WTC11 (cell line): ENCODE measurements at regions not wholly inside any gene's neighbourhood (a gene's known extent, or its start where the extent isn't known, plus 50 kb on each side); places are given as distances from the start of the nearest gene placed in this dataset.

Experiments used
- ATAC-seq: fragments of 200-7000 bp; cut with Tn5 transposase; 2 replicates; pipeline ENCODE4 v1.10.0; 2021; ENCODE audit warnings: mild to moderate bottlenecking, moderate library complexity
- CTCF ChIA-PET: fragments of 300-600 bp; sonication (Branson Sonifier 250); formaldehyde crosslinking; loops from one replicate; lab custom pipeline; 2021; ENCODE audit warnings: antibody characterized with exemption; lab: Charles Lee
- POLR2A ChIA-PET: fragments of 350-600 bp; sonication (Branson Sonifier 250); formaldehyde crosslinking; loops from one replicate; lab custom pipeline; 2021; ENCODE audit warnings: antibody characterized with exemption; lab: Charles Lee
- DNase-seq: peaks from one replicate; pipeline ENCODE4 v3.0.0; 2021; ENCODE audit warnings: low spot score
- H3K27ac Mint-ChIP-seq: 2 replicates; pipeline ENCODE4 v1.8.0; 2021; ENCODE audit warnings: mixed read lengths
- H3K27me3 Mint-ChIP-seq: 2 replicates; pipeline ENCODE4 v1.8.0; 2021; ENCODE audit warnings: low read depth, mild to moderate bottlenecking, moderate library complexity, mixed read lengths
- H3K36me3 Mint-ChIP-seq: 2 replicates; pipeline ENCODE4 v1.8.0; 2021; ENCODE audit warnings: mixed read lengths
- H3K4me1 Mint-ChIP-seq: 2 replicates; pipeline ENCODE4 v1.8.0; 2022; ENCODE audit warnings: mixed read lengths
- H3K4me3 Mint-ChIP-seq: 2 replicates; pipeline ENCODE4 v1.8.0; 2021; ENCODE audit warnings: mild to moderate bottlenecking, moderate library complexity, mixed read lengths
- H3K9me3 Mint-ChIP-seq: 2 replicates; pipeline ENCODE4 v1.8.0; 2021; ENCODE audit warnings: mixed read lengths
- CBFB ChIP-seq: sonication (generic); formaldehyde crosslinking; IDR thresholded peaks from 2 replicates; pipeline ENCODE4 v1.8.1; 2022; ENCODE audit warnings: mild to moderate bottlenecking, low read depth, missing genetic modification reagents
- CREM ChIP-seq: sonication (generic); formaldehyde crosslinking; IDR thresholded peaks from 2 replicates; pipeline ENCODE4 v1.8.1; 2022; ENCODE audit warnings: mild to moderate bottlenecking, missing genetic modification reagents, moderate library complexity
- CTCF ChIP-seq: fragments of 200-600 bp; IDR thresholded peaks from 2 replicates; pipeline ENCODE4 v1.8.0; 2022; ENCODE audit warnings: antibody characterized with exemption
- EMX1 ChIP-seq: fragments of 250-450 bp; sonication (Bioruptor Pico); IDR thresholded peaks from 2 replicates; pipeline ENCODE4 v1.8.0; 2021; ENCODE audit warnings: mild to moderate bottlenecking
- ESRRA ChIP-seq: sonication (generic); formaldehyde crosslinking; IDR thresholded peaks from 2 replicates; pipeline ENCODE4 v1.8.1; 2022; ENCODE audit warnings: mild to moderate bottlenecking, missing genetic modification reagents, borderline replicate concordance
- GTF2I ChIP-seq: fragments of 250-450 bp; sonication (Bioruptor Pico); conservative IDR thresholded peaks from 2 replicates; pipeline ENCODE4 v1.4.0; 2021; ENCODE audit warnings: mild to moderate bottlenecking
- JUN ChIP-seq: sonication (generic); formaldehyde crosslinking; IDR thresholded peaks from 2 replicates; pipeline ENCODE4 v1.8.0; 2023; ENCODE audit warnings: mild to moderate bottlenecking, missing genetic modification reagents
- SMAD3 ChIP-seq: sonication (generic); formaldehyde crosslinking; IDR thresholded peaks from 2 replicates; pipeline ENCODE4 v1.8.0; 2022; ENCODE audit warnings: missing genetic modification reagents, mild to moderate bottlenecking, borderline replicate concordance
- SMAD4 ChIP-seq: sonication (generic); formaldehyde crosslinking; IDR thresholded peaks from 2 replicates; pipeline ENCODE4 v1.8.0; 2022; ENCODE audit warnings: mild to moderate bottlenecking, missing genetic modification reagents
- SP1 ChIP-seq: sonication (generic); formaldehyde crosslinking; conservative IDR thresholded peaks from 2 replicates; pipeline ENCODE4 v1.8.1; 2022; ENCODE audit warnings: missing genetic modification reagents
- TCF7 ChIP-seq: sonication (generic); formaldehyde crosslinking; IDR thresholded peaks from 2 replicates; pipeline ENCODE4 v1.8.0; 2022; ENCODE audit warnings: mild to moderate bottlenecking, low read depth, missing genetic modification reagents, moderate library complexity
- ZBTB21 ChIP-seq: sonication (generic); formaldehyde crosslinking; IDR thresholded peaks from 2 replicates; pipeline ENCODE4 v1.8.1; 2023; ENCODE audit warnings: mild to moderate bottlenecking, missing genetic modification reagents, borderline replicate concordance
- ZNF138 ChIP-seq: sonication (generic); formaldehyde crosslinking; conservative IDR thresholded peaks from 2 replicates; pipeline ENCODE4 v1.8.1; 2022; ENCODE audit warnings: mild to moderate bottlenecking, moderate library complexity, missing genetic modification reagents
- ZNF281 ChIP-seq: sonication (generic); formaldehyde crosslinking; IDR thresholded peaks from 2 replicates; pipeline ENCODE4 v1.8.0; 2023; ENCODE audit warnings: mild to moderate bottlenecking, missing genetic modification reagents
- ZNF396 ChIP-seq: fragments of 250-450 bp; sonication (Bioruptor Pico); IDR thresholded peaks from 2 replicates; pipeline ENCODE4 v1.8.0; 2021; ENCODE audit warnings: mild to moderate bottlenecking, moderate library complexity, borderline replicate concordance
- TF ChIP-seq, protein P1 (sequence below): fragments of 250-450 bp; sonication (Bioruptor Pico); conservative IDR thresholded peaks from 2 replicates; pipeline ENCODE4 v1.9.0; 2021; ENCODE audit warnings: mild to moderate bottlenecking
- TF ChIP-seq, protein P2 (sequence below): sonication (generic); formaldehyde crosslinking; IDR thresholded peaks from 2 replicates; pipeline ENCODE4 v1.8.1; 2022; ENCODE audit warnings: mild to moderate bottlenecking, moderate library complexity, missing genetic modification reagents
- TF ChIP-seq, protein P3 (sequence below): fragments of 250-450 bp; sonication (Bioruptor Pico); IDR thresholded peaks from 2 replicates; pipeline ENCODE4 v1.9.0; 2021; ENCODE audit warnings: mild to moderate bottlenecking

- TF ChIP-seq, protein P1, sequence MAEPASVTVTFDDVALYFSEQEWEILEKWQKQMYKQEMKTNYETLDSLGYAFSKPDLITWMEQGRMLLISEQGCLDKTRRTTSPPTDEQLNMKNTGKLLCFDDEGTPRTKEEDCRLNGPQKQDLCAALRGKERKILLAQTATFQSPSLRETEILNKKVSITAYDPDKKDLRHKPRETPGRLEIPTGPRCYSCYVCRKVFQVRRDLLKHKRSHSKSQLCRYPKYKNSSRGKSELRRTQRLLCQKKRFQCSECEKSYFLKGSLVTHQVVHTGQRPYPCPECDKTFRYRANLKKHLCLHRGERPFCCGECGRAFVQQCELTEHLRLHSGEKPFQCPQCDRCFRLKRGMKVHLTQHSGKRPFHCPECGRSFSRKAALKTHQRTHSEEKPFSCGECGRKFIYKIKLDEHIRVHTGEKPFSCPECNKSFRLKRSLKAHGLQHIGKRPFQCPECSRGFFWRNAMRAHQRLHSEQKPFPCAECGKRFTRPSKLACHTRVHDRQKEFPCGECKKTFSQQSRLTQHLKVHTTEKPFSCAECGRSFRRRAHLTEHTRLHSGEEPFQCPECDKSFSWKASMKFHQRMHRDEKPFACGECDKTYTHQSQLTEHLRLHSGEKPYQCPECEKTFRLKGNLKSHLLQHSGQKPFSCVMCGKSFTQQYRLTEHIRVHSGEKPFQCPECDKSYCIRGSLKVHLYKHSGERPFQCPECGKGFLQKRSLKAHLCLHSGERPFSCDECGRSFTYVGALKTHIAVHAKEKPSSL (CRISPR knock-in tag) = no peak
Observed at GRCh38 chr18:34567857-34568256, 142.2 kb upstream of the DTNA start (continued).

DNA sequence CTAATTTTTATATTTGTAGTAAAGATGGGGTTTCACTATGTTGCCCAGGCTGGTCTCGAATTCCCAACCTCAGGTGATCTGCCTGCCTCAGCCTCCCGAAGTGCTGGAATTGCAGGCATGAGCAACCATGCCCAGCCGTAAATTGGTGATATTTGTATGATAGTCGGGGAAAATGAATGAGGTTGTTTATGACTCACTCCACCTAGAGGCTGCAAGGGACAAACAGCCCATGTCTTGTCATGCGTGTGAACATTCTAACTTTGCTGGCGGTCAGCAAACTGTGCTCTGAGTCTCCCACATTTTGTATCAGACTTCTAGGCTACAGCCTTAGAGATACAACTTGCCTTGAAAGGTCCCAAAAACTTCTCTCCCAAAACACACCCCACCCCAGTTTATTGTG lies 133.5 kb upstream of the DTNA start:
- Mint-ChIP-seq H3K27me3 (no peaks in the 10 kb centered on the region), H3K4me3 (no peak overlapping the region), H3K4me1 (no peaks in the 10 kb centered on the region), H3K36me3 (peaks cover 28% of the 10 kb centered on the region), H3K27ac (no peak overlapping the region), H3K9me3 (peaks cover 40% of the 10 kb centered on the region)
- DNase-seq (no peak), ATAC-seq (peak; percentile 34; the same call in 1 of the 2 replicates)
- CTCF ChIA-PET = no interaction called here
- POLR2A ChIA-PET = no interaction called here
- TF ChIP-seq ZNF396 (CRISPR knock-in tag) (no peak), ZBTB21 (CRISPR knock-in tag) (no peak)

DNA sequence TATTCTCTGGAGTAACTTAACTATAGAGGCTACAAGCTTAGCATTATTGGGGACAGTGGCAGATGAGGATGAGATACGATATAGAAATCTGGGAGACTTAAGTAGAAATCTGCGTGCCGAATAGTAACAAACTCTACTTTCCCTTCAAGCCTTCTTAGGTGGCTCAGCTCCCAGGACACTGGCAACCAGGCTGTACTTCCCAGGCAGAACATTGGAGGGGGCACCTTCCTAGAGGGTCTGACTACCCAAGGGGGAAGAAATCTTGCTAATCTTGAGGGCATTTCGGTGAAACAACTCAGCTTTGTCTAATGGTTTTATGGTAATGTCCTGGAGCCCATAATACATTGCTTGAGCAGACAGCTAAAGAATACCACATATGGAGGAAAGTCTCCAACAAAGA lies 126.2 kb upstream of the DTNA start:
- DNase-seq (no peak), ATAC-seq (peak; percentile 91)
- H3K27me3 Mint-ChIP-seq = no peaks in the 10 kb centered on the region
- peaks cover 41% of the 10 kb centered on the region for H3K9me3 Mint-ChIP-seq
- H3K36me3 Mint-ChIP-seq = peaks cover 37% of the 10 kb centered on the region
- no peak overlapping the region for H3K27ac Mint-ChIP-seq
- H3K4me3 Mint-ChIP-seq = no peak overlapping the region
- TF ChIP-seq SMAD3 (CRISPR knock-in tag) (no peak), GTF2I (no peak), EMX1 (CRISPR knock-in tag) (no peak), SP1 (no peak), TCF7 (CRISPR knock-in tag) (no peak), JUN (no peak), SMAD4 (no peak), CTCF (no peak), ESRRA (CRISPR knock-in tag) (no peak), CBFB (CRISPR knock-in tag) (no peak), ZNF281 (CRISPR knock-in tag) (no peak), ZNF138 (CRISPR knock-in tag) (no peak), CREM (no peak)
- TF ChIP-seq, protein P2, sequence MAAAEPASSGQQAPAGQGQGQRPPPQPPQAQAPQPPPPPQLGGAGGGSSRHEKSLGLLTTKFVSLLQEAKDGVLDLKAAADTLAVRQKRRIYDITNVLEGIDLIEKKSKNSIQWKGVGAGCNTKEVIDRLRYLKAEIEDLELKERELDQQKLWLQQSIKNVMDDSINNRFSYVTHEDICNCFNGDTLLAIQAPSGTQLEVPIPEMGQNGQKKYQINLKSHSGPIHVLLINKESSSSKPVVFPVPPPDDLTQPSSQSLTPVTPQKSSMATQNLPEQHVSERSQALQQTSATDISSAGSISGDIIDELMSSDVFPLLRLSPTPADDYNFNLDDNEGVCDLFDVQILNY (CRISPR knock-in tag) = no peak
- TF ChIP-seq, protein P3, sequence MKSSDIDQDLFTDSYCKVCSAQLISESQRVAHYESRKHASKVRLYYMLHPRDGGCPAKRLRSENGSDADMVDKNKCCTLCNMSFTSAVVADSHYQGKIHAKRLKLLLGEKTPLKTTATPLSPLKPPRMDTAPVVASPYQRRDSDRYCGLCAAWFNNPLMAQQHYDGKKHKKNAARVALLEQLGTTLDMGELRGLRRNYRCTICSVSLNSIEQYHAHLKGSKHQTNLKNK (CRISPR knock-in tag) = no peak
- ChIA-PET POLR2A (no interaction called here), CTCF (interaction anchor here (0.5 to 3.6 kb wide), 11 partner anchors 9 to 461 kb away, joined by 3 to 17 read pairs (median 3); no protein-coding TSS in a partner anchor)
- H3K4me1 Mint-ChIP-seq = peaks cover 17% of the 10 kb centered on the region
